ENCODE measurements at regions not wholly inside any gene's neighbourhood (a gene's known extent, or its start where the extent isn't known, plus 50 kb on each side); places are given as distances from the start of the nearest gene placed in this dataset.

DNA sequence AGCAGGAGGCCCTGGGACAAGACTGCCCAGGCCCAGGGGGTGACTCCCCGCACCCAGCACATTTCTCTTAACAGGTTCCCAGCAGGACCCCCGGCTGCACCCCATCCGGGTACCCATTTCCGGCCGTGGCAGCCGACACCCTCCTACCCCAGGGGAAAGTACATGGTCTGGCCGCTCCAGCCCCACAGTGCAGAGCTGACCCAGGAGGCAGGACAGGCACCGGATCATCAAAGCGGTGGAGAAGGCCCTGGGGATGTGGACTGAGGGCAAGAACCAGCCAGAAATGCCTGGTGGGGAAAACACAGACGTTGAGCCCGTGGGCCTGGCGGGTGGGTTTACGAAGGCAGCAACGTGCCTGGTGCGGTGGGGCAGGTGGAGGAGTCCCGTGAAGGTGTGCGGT, 79.5 kb upstream of the GPC1 start:
- Histone ChIP-seq H3K4me2 (ENCODE audit: low read depth, low read length) (no peak overlapping the region), H3K9ac (ENCODE audit: low read depth, low read length) (no peak overlapping the region), H3K23ac (ENCODE audit: low read depth, low read length) (no peak overlapping the region), H2BK20ac (ENCODE audit: low read depth, low read length) (no peak overlapping the region), H3K14ac (replicated peaks; ENCODE audit: low read depth, low read length) (no peak overlapping the region), H4K5ac (ENCODE audit: low read depth, low read length) (no peak overlapping the region), H2AK5ac (ENCODE audit: low read depth, low read length) (no peak overlapping the region), H3K9me1 (ENCODE audit: insufficient read depth, low read length) (no peaks in the 10 kb centered on the region), H3K9me3 (ENCODE audit: control insufficient read depth, insufficient read depth, low read length) (peaks cover 19% of the 10 kb centered on the region), H2BK15ac (ENCODE audit: low read depth, low read length) (no peak overlapping the region), H3K4ac (ENCODE audit: low read depth, low read length) (no peak overlapping the region; the same call in 1 of the 2 replicates), H3K4me3 (ENCODE audit: insufficient read depth, low read depth, low read length) (no peak overlapping the region), H3K79me1 (ENCODE audit: low read depth in 1 of 2, low read length in 2 of 2) (no peaks in the 10 kb centered on the region), H4K91ac (ENCODE audit: insufficient read depth, low read depth, low read length) (no peak overlapping the region), H4K8ac (ENCODE audit: low read depth in 2 of 2, low read length in 2 of 2) (no peak overlapping the region), H3K27ac (ENCODE audit: insufficient read depth, low read length) (no peak overlapping the region), H3K56ac (ENCODE audit: extremely low read depth, insufficient read depth, low read length) (no peak overlapping the region), H2AFZ (replicated peaks; ENCODE audit: low read length, poor library complexity) (no peak overlapping the region), H4K20me1 (ENCODE audit: insufficient read depth, low read length) (no peaks in the 10 kb centered on the region), H2BK120ac (ENCODE audit: low read depth, low read length) (no peak overlapping the region), H2BK5ac (ENCODE audit: low read depth, low read length, poor library complexity, severe bottlenecking) (no peak overlapping the region), H3K18ac (ENCODE audit: low read depth, low read length) (no peak overlapping the region), H3K36me3 (ENCODE audit: control insufficient read depth, insufficient read depth, low read length) (no peaks in the 10 kb centered on the region), H3K4me1 (ENCODE audit: control insufficient read depth, insufficient read depth, low read length) (peaks cover 3% of the 10 kb centered on the region; the same call in 1 of the 2 replicates), H3K27me3 (ENCODE audit: control insufficient read depth, insufficient read depth, low read length) (peaks cover 16% of the 10 kb centered on the region), H2AK9ac (replicated peaks; ENCODE audit: low read depth, low read length, poor library complexity) (no peak overlapping the region)
- in situ Hi-C loops (cut with MboI; ENCODE audit: low sequenced_read_pairs) (no loop called here), dilution Hi-C loops (cut with HindIII; ENCODE audit: low sequenced_read_pairs, unreplicated experiment) (no loop called here), intact Hi-C loops (cut with micrococcal nuclease) (no loop called here)
- ChIA-PET POLR2A (ENCODE audit: unreplicated experiment) (no interaction called here), CTCF (no interaction called here)
- no peak for TF ChIP-seq MXI1 (IDR thresholded peaks at IDR 0.05; ENCODE audit: borderline replicate concordance, low read depth, low read length)
- no peak for TF ChIP-seq CHD1 (IDR thresholded peaks at IDR 0.05; ENCODE audit: low read depth, low read length)
- no peak for TF ChIP-seq POLR2A (IDR thresholded peaks at IDR 0.05; ENCODE audit: low read depth, low read length)
- TF ChIP-seq CEBPB (IDR thresholded peaks at IDR 0.05; ENCODE audit: low read depth, low read length) = no peak
- TF ChIP-seq BHLHE40 (IDR thresholded peaks at IDR 0.05; ENCODE audit: low read depth, low read length) = no peak
- TF ChIP-seq RFX5 (IDR thresholded peaks at IDR 0.05; ENCODE audit: low read depth, low read length) = no peak
- no peak for TF ChIP-seq SMC3 (IDR thresholded peaks at IDR 0.05; ENCODE audit: low read depth, low read length)
- TF ChIP-seq, protein P1, sequence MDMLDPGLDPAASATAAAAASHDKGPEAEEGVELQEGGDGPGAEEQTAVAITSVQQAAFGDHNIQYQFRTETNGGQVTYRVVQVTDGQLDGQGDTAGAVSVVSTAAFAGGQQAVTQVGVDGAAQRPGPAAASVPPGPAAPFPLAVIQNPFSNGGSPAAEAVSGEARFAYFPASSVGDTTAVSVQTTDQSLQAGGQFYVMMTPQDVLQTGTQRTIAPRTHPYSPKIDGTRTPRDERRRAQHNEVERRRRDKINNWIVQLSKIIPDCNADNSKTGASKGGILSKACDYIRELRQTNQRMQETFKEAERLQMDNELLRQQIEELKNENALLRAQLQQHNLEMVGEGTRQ (IDR thresholded peaks at IDR 0.05; ENCODE audit: low read depth, low read length) = no peak
- no peak for TF ChIP-seq RCOR1 (IDR thresholded peaks at IDR 0.05; ENCODE audit: insufficient replicate concordance, low read length)
- no peak for TF ChIP-seq NFE2L2 (IDR thresholded peaks at IDR 0.05; ENCODE audit: low read depth, low read length)
- TF ChIP-seq FOS (IDR thresholded peaks at IDR 0.05; ENCODE audit: low read depth, low read length) = no peak
- no peak for TF ChIP-seq MAZ (IDR thresholded peaks at IDR 0.05; ENCODE audit: borderline replicate concordance, low read depth, low read length)
- TF ChIP-seq, protein P2, sequence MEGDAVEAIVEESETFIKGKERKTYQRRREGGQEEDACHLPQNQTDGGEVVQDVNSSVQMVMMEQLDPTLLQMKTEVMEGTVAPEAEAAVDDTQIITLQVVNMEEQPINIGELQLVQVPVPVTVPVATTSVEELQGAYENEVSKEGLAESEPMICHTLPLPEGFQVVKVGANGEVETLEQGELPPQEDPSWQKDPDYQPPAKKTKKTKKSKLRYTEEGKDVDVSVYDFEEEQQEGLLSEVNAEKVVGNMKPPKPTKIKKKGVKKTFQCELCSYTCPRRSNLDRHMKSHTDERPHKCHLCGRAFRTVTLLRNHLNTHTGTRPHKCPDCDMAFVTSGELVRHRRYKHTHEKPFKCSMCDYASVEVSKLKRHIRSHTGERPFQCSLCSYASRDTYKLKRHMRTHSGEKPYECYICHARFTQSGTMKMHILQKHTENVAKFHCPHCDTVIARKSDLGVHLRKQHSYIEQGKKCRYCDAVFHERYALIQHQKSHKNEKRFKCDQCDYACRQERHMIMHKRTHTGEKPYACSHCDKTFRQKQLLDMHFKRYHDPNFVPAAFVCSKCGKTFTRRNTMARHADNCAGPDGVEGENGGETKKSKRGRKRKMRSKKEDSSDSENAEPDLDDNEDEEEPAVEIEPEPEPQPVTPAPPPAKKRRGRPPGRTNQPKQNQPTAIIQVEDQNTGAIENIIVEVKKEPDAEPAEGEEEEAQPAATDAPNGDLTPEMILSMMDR (conservative IDR thresholded peaks at IDR 0.05; ENCODE audit: low read depth, low read length) = no peak
- TF ChIP-seq, protein P3, sequence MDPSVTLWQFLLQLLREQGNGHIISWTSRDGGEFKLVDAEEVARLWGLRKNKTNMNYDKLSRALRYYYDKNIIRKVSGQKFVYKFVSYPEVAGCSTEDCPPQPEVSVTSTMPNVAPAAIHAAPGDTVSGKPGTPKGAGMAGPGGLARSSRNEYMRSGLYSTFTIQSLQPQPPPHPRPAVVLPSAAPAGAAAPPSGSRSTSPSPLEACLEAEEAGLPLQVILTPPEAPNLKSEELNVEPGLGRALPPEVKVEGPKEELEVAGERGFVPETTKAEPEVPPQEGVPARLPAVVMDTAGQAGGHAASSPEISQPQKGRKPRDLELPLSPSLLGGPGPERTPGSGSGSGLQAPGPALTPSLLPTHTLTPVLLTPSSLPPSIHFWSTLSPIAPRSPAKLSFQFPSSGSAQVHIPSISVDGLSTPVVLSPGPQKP (IDR thresholded peaks at IDR 0.05; ENCODE audit: borderline replicate concordance, low read depth, low read length) = no peak
- no peak for TF ChIP-seq MAFK (IDR thresholded peaks at IDR 0.05; ENCODE audit: low read depth, low read length)
- TF ChIP-seq RAD21 (IDR thresholded peaks at IDR 0.05; ENCODE audit: low read length) = no peak
- ATAC-seq (ENCODE audit: low read depth) (no peak), DNase-seq (no peak)
- no TSS peak for BruUV-seq (replicated peaks)
- WGBS, 2 experiments (ENCODE audit: extremely low coverage in 2 of 2, insufficient read length in 1 of 2) = 91% methylated on average over 4 of the region's 17 CpGs; no CpG with 5 or more reads in 1 of the 2 experiments

All from IMR-90 (cell line).